GDM1 (cell line): ENCODE measurements at regions not wholly inside any gene's neighbourhood (a gene's known extent, or its start where the extent isn't known, plus 50 kb on each side); places are given as distances from the start of the nearest gene placed in this dataset.
"Not testable (repeated sequence)": the region's sequence is repeated elsewhere in the genome, so short reads cannot be mapped to it uniquely, and the experiment has no call there.

Experiments used
- DNase-seq: peaks from one replicate; lab custom pipeline; 2025; lab: John Stamatoyannopoulos, UW

DNA sequence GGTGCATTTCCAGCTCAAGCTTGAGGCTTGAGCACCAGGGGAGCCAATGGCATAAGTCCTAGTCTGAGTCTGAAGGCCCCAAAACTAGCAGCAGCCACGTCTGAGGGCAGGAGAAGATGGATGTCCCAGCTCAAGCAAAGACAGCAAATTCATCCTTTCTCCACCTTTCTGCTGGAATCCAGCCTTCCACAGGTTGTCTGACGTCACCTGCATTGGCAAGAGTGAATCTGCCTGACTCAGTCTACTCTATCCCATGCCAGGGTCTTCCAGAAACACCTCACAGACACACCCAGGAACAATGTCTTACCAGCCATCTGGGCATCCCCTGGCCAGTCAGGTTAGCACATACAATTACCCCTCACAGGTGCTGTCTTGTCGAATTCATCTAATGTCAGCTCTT lies 76.2 kb upstream of the SOX11 start:
- DNase-seq = no peak

DNA sequence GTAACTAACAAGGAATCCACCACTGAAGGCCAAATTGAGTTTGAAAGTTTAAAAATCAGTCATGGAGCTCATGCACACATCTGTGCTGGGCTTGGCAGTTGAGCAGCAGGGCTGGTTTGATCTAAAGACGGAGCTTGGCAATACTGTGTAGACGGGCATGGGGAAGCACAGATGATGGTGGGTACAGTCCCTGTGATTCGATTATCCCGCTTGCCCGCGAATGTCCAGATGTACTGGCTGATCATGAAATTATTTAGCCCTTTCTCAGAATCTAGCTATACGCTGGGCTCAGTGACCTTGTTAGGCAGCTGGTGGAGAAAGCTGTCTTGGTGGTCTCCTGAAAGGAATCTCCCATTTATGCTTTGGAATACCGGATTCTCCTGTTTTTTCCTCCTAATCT lies 74.8 kb upstream of the SOX11 start:
- DNase-seq = no peak

DNA sequence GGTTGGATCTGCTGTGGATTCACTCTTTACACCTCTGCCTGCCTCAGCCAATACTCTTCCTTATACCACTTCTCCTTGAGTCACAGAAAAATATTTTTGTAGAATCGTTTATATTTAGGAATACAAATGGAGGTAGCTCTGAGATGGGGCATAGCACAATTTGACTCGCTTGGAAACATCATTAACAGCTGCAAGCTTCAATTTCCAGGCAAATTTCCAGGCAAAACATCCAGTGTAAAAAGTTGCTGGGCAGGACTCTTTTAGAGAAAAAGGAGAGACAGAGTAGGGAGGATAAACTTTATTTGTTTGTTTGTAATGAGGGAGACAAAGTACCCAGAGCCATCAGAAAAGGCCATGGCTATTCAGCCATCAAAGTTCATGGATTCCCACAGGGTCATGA lies 74.4 kb upstream of the SOX11 start:
- DNase-seq = no peak

DNA sequence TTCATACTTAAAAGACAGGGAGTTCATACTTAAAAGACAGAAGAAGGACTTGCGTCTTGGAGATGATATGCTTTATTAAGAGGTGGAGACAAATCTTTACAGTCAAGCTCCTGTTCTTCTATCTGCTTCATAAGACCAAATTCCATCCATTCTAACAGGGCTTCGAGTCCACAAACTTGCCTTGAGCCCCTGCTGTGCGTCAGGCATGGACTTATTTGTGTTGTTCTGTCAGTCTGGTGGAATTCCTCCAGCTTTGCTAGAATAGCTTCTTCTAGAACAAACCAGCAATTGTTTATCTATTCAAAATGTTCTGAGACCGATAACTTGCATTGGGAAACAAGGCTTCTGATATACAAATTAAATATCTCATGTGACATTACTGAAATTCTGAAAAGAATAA lies 73.9 kb upstream of the SOX11 start:
- no peak for DNase-seq

DNA sequence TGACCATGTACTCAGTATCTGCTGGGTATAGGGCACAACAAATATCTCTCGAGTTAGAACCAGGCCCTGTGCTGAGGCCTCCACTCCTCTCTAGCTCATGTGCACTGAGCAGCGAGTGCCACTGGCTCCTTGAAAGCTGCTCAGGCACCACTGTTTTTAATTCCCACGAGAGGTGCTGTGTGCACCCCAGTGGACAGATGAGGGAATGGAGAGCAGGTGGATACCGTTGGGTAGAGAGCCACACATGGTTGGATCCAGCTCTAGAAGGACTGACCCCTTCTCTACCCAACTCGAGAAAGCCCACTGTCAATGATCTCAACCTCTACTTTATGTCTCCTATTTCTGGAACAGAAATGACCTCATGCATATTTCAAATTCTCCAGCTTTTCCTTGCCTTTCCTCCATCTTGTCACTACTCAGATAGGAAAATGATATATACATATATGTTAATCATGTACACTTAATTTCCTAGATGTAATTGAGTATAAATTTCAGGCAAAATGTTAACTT lies 66.6 kb upstream of the SOX11 start:
- DNase-seq = not testable (repeated sequence)

DNA sequence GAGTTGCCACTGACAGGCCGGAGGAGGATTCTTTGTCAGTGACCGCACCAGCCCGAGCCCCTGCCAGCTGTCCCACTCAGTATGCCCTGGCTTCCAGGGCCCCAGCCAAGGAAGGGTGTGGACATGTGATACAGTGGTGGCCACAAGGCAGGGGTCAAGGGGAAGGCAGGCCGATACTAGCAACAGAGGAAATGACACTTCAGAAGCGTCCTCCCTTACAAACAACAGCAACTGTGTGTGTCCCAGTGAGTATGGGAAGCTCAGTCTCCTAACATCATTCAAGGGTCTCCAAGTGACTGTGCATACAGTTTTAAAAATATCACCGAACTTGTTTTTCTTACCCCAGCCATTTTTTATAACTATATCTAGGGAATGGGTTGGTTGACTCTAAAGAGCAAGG lies 63.7 kb upstream of the SOX11 start:
- DNase-seq = not testable (repeated sequence)

DNA sequence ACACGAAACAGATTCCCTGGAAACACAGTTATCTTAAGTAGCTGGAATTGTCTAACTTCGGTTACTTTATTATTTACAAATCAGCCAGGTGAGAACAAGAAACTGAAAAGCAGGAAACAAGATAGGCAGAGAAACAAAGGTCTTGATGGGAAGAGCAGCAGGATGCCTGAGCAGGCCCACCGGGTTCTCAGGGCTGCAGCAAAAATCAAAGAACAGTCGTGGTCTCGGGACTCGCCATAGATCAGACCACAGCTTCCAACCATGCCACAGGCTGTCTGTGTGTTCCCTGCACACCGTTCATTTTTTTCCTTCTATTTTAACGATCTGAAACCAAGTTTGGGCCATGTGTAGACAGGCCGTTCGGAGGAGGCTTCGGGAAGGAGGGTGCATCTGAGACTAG lies 62.7 kb upstream of the SOX11 start:
- DNase-seq = not testable (repeated sequence)

DNA sequence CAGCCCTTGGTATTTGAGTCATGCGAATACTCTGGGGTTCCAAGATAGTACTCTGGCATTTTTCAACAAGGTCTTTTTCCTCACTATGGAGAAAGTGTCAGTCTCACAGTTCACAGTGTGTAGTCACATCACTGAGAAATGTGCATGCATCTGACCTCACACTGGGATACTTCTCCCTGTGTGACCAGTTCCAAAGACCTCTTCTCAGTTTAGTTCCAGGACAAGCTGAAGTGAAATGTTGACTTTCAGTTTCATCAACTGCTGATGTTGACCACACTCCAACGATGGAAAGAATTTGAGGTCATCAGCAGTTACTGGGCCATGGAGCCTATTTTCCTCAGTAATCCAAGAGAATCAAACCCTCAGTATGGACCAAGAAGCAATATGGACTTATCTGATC lies 55.1 kb upstream of the SOX11 start:
- not testable (repeated sequence) for DNase-seq
